Endothelial cell (in vitro differentiated cells): ENCODE measurements at regions not wholly inside any gene's neighbourhood (a gene's known extent, or its start where the extent isn't known, plus 50 kb on each side); places are given as distances from the start of the nearest gene placed in this dataset.

Experiments used
- DNase-seq: peaks from one replicate; pipeline ENCODE4 v3.0.0; 2021; ENCODE audit warnings: low spot score
- H3K27ac Mint-ChIP-seq: one replicate; pipeline ENCODE4 v1.8.0; 2021; ENCODE audit warnings: mixed read lengths, inconsistent platforms; ENCODE audit not compliant: unreplicated experiment
- H3K27me3 Mint-ChIP-seq: one replicate; pipeline ENCODE4 v1.8.0; 2021; ENCODE audit warnings: mild to moderate bottlenecking, moderate library complexity, mixed read lengths, inconsistent platforms; ENCODE audit not compliant: unreplicated experiment
- H3K36me3 Mint-ChIP-seq: one replicate; pipeline ENCODE4 v1.8.0; 2021; ENCODE audit warnings: mild to moderate bottlenecking, low read depth, mixed read lengths, inconsistent platforms; ENCODE audit not compliant: unreplicated experiment
- H3K4me1 Mint-ChIP-seq: one replicate; pipeline ENCODE4 v1.8.0; 2021; ENCODE audit warnings: mild to moderate bottlenecking, mixed read lengths, inconsistent platforms; ENCODE audit not compliant: unreplicated experiment
- H3K4me3 Mint-ChIP-seq: one replicate; pipeline ENCODE4 v1.8.0; 2021; ENCODE audit warnings: mild to moderate bottlenecking, mixed read lengths, inconsistent platforms; ENCODE audit not compliant: unreplicated experiment
- H3K9me3 Mint-ChIP-seq: one replicate; pipeline ENCODE4 v1.8.0; 2021; ENCODE audit warnings: mixed read lengths, inconsistent platforms; ENCODE audit not compliant: unreplicated experiment
- TF ChIP-seq, protein P1 (sequence below): fragments of 200-600 bp; sonication (generic); IDR thresholded peaks from one replicate; pipeline ENCODE4 v1.5.0; 2021; ENCODE audit warnings: antibody characterized with exemption; ENCODE audit not compliant: unreplicated experiment

DNA sequence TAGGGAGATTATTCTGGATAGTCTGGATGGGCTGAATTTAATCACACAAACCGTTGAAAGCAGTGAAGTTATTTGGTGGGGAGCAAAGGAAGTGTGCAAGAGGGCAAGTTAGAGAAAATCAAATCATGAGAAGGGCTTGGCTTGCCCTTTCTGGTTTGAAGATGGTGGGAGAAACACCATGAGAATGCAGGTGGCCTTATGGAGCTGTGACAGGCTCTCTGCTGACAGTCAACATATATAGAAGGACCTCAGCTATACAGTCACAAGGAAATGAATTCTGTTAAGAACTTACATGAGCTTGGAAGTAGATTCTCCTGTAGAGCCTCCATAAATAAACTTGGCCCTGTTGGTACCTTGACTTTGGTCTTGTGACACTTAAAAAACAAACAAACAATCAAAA is 72.3 kb downstream of the GMNC start:
- TF ChIP-seq, protein P1, sequence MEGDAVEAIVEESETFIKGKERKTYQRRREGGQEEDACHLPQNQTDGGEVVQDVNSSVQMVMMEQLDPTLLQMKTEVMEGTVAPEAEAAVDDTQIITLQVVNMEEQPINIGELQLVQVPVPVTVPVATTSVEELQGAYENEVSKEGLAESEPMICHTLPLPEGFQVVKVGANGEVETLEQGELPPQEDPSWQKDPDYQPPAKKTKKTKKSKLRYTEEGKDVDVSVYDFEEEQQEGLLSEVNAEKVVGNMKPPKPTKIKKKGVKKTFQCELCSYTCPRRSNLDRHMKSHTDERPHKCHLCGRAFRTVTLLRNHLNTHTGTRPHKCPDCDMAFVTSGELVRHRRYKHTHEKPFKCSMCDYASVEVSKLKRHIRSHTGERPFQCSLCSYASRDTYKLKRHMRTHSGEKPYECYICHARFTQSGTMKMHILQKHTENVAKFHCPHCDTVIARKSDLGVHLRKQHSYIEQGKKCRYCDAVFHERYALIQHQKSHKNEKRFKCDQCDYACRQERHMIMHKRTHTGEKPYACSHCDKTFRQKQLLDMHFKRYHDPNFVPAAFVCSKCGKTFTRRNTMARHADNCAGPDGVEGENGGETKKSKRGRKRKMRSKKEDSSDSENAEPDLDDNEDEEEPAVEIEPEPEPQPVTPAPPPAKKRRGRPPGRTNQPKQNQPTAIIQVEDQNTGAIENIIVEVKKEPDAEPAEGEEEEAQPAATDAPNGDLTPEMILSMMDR: no peak
- no peaks in the 10 kb centered on the region for H3K9me3 Mint-ChIP-seq
- no peak overlapping the region for H3K4me3 Mint-ChIP-seq
- no peak overlapping the region for H3K27ac Mint-ChIP-seq
- no peaks in the 10 kb centered on the region for H3K36me3 Mint-ChIP-seq
- no peak for DNase-seq
- H3K27me3 Mint-ChIP-seq: no peaks in the 10 kb centered on the region
- H3K4me1 Mint-ChIP-seq: no peaks in the 10 kb centered on the region

DNA sequence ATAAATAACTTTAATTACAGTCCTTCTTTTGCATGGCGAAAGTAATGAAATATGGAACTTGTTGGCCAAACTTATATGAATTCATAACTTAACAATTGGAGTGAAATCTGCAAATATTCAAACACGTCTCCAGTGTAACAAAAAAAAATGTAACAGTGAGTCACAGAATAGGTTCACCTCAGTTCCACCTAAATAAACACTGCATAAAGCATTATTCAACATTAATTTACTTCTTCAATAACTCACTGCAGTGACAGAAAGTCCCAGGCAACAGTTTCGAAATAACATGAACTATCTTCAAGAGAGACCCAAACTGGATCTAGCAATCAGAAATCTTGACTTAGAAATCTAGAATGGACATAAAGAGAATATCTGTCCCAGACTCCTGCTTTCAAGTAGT is 75.6 kb downstream of the GMNC start:
- no peak overlapping the region for H3K27ac Mint-ChIP-seq
- H3K27me3 Mint-ChIP-seq: no peaks in the 10 kb centered on the region
- H3K9me3 Mint-ChIP-seq: no peaks in the 10 kb centered on the region
- DNase-seq: no peak
- H3K4me3 Mint-ChIP-seq: no peak overlapping the region
- no peaks in the 10 kb centered on the region for H3K36me3 Mint-ChIP-seq
- H3K4me1 Mint-ChIP-seq: no peaks in the 10 kb centered on the region
- TF ChIP-seq, protein P1: no peak

DNA sequence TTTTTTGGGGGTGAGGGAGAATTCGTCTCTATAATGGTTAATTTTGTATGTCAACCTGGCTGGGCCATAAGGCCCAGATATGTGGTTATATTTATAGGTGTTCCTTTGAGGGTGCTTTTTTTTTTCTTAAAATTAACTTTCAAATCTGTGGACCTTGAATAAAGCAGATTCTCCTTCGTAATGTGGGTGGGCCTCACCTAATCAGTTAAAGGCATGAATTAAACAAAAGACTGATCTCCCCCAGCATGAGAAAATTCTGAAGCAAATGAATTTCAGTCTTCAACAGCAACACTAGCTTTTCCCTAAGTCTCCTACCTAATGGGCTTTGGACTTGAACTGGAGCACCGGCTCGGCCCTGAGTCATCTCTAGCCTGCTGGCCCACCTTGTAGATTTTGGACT is 77.4 kb downstream of the GMNC start:
- H3K36me3 Mint-ChIP-seq: no peaks in the 10 kb centered on the region
- no peak overlapping the region for H3K27ac Mint-ChIP-seq
- no peaks in the 10 kb centered on the region for H3K9me3 Mint-ChIP-seq
- no peaks in the 10 kb centered on the region for H3K4me1 Mint-ChIP-seq
- TF ChIP-seq, protein P1: no peak
- H3K27me3 Mint-ChIP-seq: no peaks in the 10 kb centered on the region
- H3K4me3 Mint-ChIP-seq: no peak overlapping the region
- no peak for DNase-seq

DNA sequence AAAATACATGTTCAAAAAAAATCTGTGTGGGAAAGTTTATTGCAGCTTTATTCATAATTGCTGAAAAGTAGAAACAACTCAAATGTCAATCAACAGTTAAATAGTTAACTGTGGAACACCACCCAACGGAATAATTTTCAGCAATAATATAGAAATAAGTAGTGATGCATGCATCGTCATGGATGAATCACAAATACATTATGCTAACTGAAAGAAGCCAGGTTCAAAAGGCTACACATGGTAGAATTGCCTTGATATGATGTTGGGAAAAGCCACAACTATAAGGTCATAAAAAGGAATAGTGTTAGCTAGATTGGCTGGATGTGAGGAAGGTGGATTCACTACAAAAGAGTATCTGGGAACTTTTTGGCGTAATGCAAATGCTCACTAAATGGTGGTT is 82.0 kb downstream of the GMNC start:
- Mint-ChIP-seq H3K36me3 (no peaks in the 10 kb centered on the region), H3K27ac (no peak overlapping the region), H3K9me3 (no peaks in the 10 kb centered on the region), H3K27me3 (no peaks in the 10 kb centered on the region), H3K4me3 (no peak overlapping the region), H3K4me1 (no peaks in the 10 kb centered on the region)
- no peak for DNase-seq
- TF ChIP-seq, protein P1: no peak

DNA sequence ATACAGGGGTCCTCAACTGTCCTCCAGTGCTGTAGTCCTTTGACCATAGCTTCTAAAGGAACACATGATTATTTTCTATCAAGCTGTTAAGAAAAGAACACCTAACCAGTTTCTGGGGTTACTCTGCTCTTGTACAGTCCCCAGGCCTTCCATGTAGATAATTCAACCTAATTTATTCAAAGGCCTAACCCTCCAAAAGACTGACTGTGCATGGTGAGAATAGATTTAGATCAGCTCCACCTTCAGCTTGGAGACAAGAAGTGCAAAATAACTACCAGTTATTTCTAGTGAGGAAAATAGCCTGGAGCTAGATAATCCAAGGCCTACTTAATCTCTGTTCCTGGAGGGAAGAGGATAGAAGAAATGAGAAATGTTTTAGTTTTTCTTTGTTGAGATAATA is 87.9 kb downstream of the GMNC start:
- Mint-ChIP-seq H3K4me3 (no peak overlapping the region), H3K27me3 (no peaks in the 10 kb centered on the region), H3K9me3 (no peaks in the 10 kb centered on the region), H3K36me3 (no peaks in the 10 kb centered on the region), H3K4me1 (no peaks in the 10 kb centered on the region), H3K27ac (no peak overlapping the region)
- TF ChIP-seq, protein P1: no peak
- DNase-seq: no peak
